Muscle of leg (tissue), 3 donors: ENCODE measurements at regions not wholly inside any gene's neighbourhood (a gene's known extent, or its start where the extent isn't known, plus 50 kb on each side); places are given as distances from the start of the nearest gene placed in this dataset.
"Not testable (repeated sequence)": the region's sequence is repeated elsewhere in the genome, so short reads cannot be mapped to it uniquely, and the experiment has no call there.

Experiments used
- DNase-seq: peaks from one replicate; pipeline ENCODE4 v3.0.0; 2013
- H3K27ac ChIP-seq: one replicate; pipeline ENCODE4 v1.5.1; 2013; ENCODE audit warnings: mild to moderate bottlenecking, low read length, control low read depth
- H3K27me3 ChIP-seq: one replicate; pipeline ENCODE4 v1.6.1; 2013; ENCODE audit warnings: low read length; ENCODE audit not compliant: control insufficient read depth, insufficient read depth
- H3K36me3 ChIP-seq: one replicate; pipeline ENCODE4 v1.6.1; 2013; ENCODE audit warnings: low read length; ENCODE audit not compliant: control insufficient read depth, insufficient read depth
- H3K4me1 ChIP-seq: one replicate; pipeline ENCODE4 v1.6.1; 2013; ENCODE audit warnings: low read length; ENCODE audit not compliant: control insufficient read depth, insufficient read depth
- H3K4me3 ChIP-seq: one replicate; pipeline ENCODE4 v1.5.1; 2013; ENCODE audit warnings: low read length, control low read depth
- H3K9me3 ChIP-seq: replicated peaks from 2 replicates; pipeline ENCODE4 v1.6.1; 2013; ENCODE audit warnings: low read depth, low read length; ENCODE audit not compliant: control insufficient read depth
- WGBS: methylation state at CpG from one replicate; pipeline ENCODE4 v1.1.5; 2013; ENCODE audit warnings: missing lambda C conversion rate; ENCODE audit not compliant: insufficient coverage; 5-methylcytosine and 5-hydroxymethylcytosine counted together

GRCh38 chr6:112933947-112934346 lies 586.8 kb downstream of the RFPL4B start:
- H3K4me1 ChIP-seq: no peaks in the 10 kb centered on the region
- no peak overlapping the region for H3K4me3 ChIP-seq
- H3K36me3 ChIP-seq: no peaks in the 10 kb centered on the region
- H3K27me3 ChIP-seq: no peaks in the 10 kb centered on the region
- no peaks in the 10 kb centered on the region for H3K9me3 ChIP-seq
- no peak overlapping the region for H3K27ac ChIP-seq
- DNase-seq: no peak

- no CpG with 5 or more reads among the region's 1 CpG for WGBS
- no peaks in the 10 kb centered on the region for H3K27me3 ChIP-seq
- DNase-seq: no peak
- H3K4me1 ChIP-seq: no peaks in the 10 kb centered on the region
- H3K9me3 ChIP-seq: no peaks in the 10 kb centered on the region
- H3K27ac ChIP-seq: no peak overlapping the region
- no peak overlapping the region for H3K4me3 ChIP-seq
- no peaks in the 10 kb centered on the region for H3K36me3 ChIP-seq
These were observed 587.5 kb downstream of the RFPL4B start for GRCh38 chr6:112934433-112935327.

- no peaks in the 10 kb centered on the region for H3K4me1 ChIP-seq
- no peaks in the 10 kb centered on the region for H3K9me3 ChIP-seq
- no peak overlapping the region for H3K27ac ChIP-seq
- H3K36me3 ChIP-seq: no peaks in the 10 kb centered on the region
- WGBS: no CpG with 5 or more reads among the region's 2 CpGs
- DNase-seq: no peak
- no peaks in the 10 kb centered on the region for H3K27me3 ChIP-seq
- H3K4me3 ChIP-seq: no peak overlapping the region
These were observed 588.4 kb downstream of the RFPL4B start for GRCh38 chr6:112935402-112936078.

GRCh38 chr6:112936079-112936472 lies 588.9 kb downstream of the RFPL4B start:
- H3K27me3 ChIP-seq: no peaks in the 10 kb centered on the region
- DNase-seq: no peak
- WGBS: 82% methylated on average over 5 of the region's 7 CpGs
- H3K4me3 ChIP-seq: no peak overlapping the region
- H3K4me1 ChIP-seq: no peaks in the 10 kb centered on the region
- H3K36me3 ChIP-seq: no peaks in the 10 kb centered on the region
- no peak overlapping the region for H3K27ac ChIP-seq
- no peaks in the 10 kb centered on the region for H3K9me3 ChIP-seq

- no peaks in the 10 kb centered on the region for H3K27me3 ChIP-seq
- H3K4me3 ChIP-seq: no peak overlapping the region
- no CpG with 5 or more reads among the region's 1 CpG for WGBS
- peak; percentile 92 for DNase-seq
- no peaks in the 10 kb centered on the region for H3K36me3 ChIP-seq
- no peaks in the 10 kb centered on the region for H3K4me1 ChIP-seq
- no peak overlapping the region for H3K27ac ChIP-seq
- no peaks in the 10 kb centered on the region for H3K9me3 ChIP-seq
These were observed 589.4 kb downstream of the RFPL4B start for GRCh38 chr6:112936504-112936903.

- not testable (repeated sequence) for H3K9me3 ChIP-seq, H3K4me1 ChIP-seq, H3K27ac ChIP-seq, DNase-seq, H3K36me3 ChIP-seq, H3K27me3 ChIP-seq, H3K4me3 ChIP-seq
- WGBS: 92% methylated on average over 9 of the region's 14 CpGs
These were observed 590.6 kb downstream of the RFPL4B start for GRCh38 chr6:112937690-112938089.

GRCh38 chr6:112938650-112939049 lies 591.5 kb downstream of the RFPL4B start:
- H3K4me1 ChIP-seq: no peaks in the 10 kb centered on the region
- no peaks in the 10 kb centered on the region for H3K36me3 ChIP-seq
- H3K27me3 ChIP-seq: no peaks in the 10 kb centered on the region
- no peaks in the 10 kb centered on the region for H3K9me3 ChIP-seq
- H3K4me3 ChIP-seq: no peak overlapping the region
- no peak for DNase-seq
- no CpG with 5 or more reads among the region's 2 CpGs for WGBS
- no peak overlapping the region for H3K27ac ChIP-seq

- Histone ChIP-seq H3K9me3 (no peaks in the 10 kb centered on the region), H3K27me3 (no peaks in the 10 kb centered on the region), H3K4me3 (no peak overlapping the region), H3K27ac (no peak overlapping the region), H3K36me3 (no peaks in the 10 kb centered on the region), H3K4me1 (no peaks in the 10 kb centered on the region)
- DNase-seq: no peak
- WGBS: no CpG with 5 or more reads among the region's 1 CpG
These were observed 592.4 kb downstream of the RFPL4B start for GRCh38 chr6:112939563-112939962.

GRCh38 chr6:112941613-112942012 lies 594.5 kb downstream of the RFPL4B start:
- Histone ChIP-seq H3K9me3 (no peaks in the 10 kb centered on the region), H3K4me3 (no peak overlapping the region), H3K4me1 (no peaks in the 10 kb centered on the region), H3K36me3 (no peaks in the 10 kb centered on the region), H3K27me3 (no peaks in the 10 kb centered on the region), H3K27ac (no peak overlapping the region)
- DNase-seq: no peak

- Histone ChIP-seq H3K27ac (no peak overlapping the region), H3K4me3 (no peak overlapping the region), H3K4me1 (no peaks in the 10 kb centered on the region), H3K9me3 (no peaks in the 10 kb centered on the region), H3K27me3 (no peaks in the 10 kb centered on the region), H3K36me3 (no peaks in the 10 kb centered on the region)
- no peak for DNase-seq
- no CpG with 5 or more reads among the region's 3 CpGs for WGBS
These were observed 598.9 kb downstream of the RFPL4B start for GRCh38 chr6:112946051-112946450.
